ENCODE measurements at regions not wholly inside any gene's neighbourhood (a gene's known extent, or its start where the extent isn't known, plus 50 kb on each side); places are given as distances from the start of the nearest gene placed in this dataset.
"Not testable (repeated sequence)": the region's sequence is repeated elsewhere in the genome, so short reads cannot be mapped to it uniquely, and the experiment has no call there.

DNA sequence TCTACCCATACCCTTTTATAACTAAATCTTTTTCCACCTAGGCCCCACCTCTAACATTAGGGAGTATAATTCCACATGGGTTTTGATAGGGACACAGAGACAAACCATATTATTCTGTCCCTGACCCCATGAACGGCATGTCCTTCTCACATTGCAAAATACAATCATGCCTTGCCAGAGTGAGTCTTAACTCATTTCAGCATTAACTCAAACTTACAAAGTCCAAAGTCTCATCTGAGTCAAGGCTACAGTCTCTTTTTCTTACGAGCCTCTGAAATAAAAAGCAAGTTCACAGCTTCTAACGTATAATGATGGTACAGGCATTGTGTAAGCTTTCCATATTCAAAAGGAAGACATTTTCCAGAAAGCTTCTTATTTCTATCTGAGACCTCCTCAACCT lies 86.1 kb upstream of the TEKT4 start:
- not testable (repeated sequence) for H3K4me1 ChIP-seq (ENCODE audit: control insufficient read depth, insufficient read depth, low read length, poor library complexity, severe bottlenecking); H3K4me3 ChIP-seq (ENCODE audit: extremely low read depth, insufficient read depth, low read length, poor library complexity, severe bottlenecking); H3K36me3 ChIP-seq (ENCODE audit: control insufficient read depth, insufficient read depth, low read length); H3K27ac ChIP-seq (ENCODE audit: low read depth, low read length, severe bottlenecking)
- H3K9me3 ChIP-seq (ENCODE audit: control insufficient read depth, low read length): peaks cover 39% of the 10 kb centered on the region
- 43% methylated on average over 3 of the region's 3 CpGs; no CpG with 5 or more reads in 1 of the 2 experiments for WGBS, 2 experiments (ENCODE audit: insufficient coverage in 2 of 2)

DNA sequence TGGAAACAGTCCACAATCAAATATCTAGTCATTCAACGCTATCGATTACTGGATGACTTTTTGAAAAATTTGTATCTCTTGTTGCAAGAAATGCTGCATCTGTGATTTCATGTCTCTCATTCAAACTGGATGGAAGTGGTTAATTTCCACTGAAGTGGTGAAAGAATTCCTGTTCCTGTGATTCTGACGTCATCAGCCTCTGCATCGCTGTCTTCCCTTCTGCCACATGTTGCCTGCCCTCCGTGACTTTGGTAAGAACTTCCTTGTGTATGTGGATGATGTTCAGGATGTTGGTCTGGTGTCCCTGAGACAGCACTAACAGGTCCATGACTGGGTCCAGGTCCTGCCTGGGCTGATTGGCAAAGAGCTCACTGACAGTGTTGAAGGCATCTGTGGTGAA lies 84.8 kb upstream of the TEKT4 start:
- not testable (repeated sequence) for H3K27ac ChIP-seq (ENCODE audit: low read depth, low read length, severe bottlenecking); H3K36me3 ChIP-seq (ENCODE audit: control insufficient read depth, insufficient read depth, low read length); H3K4me1 ChIP-seq (ENCODE audit: control insufficient read depth, insufficient read depth, low read length, poor library complexity, severe bottlenecking); H3K4me3 ChIP-seq (ENCODE audit: extremely low read depth, insufficient read depth, low read length, poor library complexity, severe bottlenecking)
- peaks cover 39% of the 10 kb centered on the region for H3K9me3 ChIP-seq (ENCODE audit: control insufficient read depth, low read length)
- 56% methylated on average over 3 of the region's 5 CpGs; no CpG with 5 or more reads in 1 of the 2 experiments for WGBS, 2 experiments (ENCODE audit: insufficient coverage in 2 of 2)

DNA sequence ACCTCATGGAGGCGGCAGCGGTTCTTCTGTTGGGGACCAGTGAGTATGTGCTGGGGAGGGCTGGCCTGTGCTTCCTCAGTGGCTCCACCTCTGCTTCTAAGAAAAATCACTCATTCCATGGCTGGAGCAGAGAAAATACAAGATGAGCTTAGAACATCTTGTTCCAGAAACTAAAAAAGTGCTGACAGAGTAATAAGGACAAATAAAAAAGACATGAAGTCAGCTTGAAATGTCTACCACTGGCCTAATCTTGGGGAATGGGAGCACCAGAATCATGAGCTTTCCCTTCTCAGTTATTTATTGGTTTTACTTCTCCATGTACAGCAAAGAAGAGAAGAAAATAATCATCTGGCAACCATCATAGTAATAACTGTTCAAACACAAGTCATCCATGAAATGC lies 81.1 kb upstream of the TEKT4 start:
- 76 to 90% methylated on average over 2 of the region's 2 CpGs for WGBS, 2 experiments (ENCODE audit: insufficient coverage in 2 of 2)
- H3K9me3 ChIP-seq (ENCODE audit: control insufficient read depth, low read length): peaks cover 25% of the 10 kb centered on the region
- H3K36me3 ChIP-seq (ENCODE audit: control insufficient read depth, insufficient read depth, low read length); H3K4me1 ChIP-seq (ENCODE audit: control insufficient read depth, insufficient read depth, low read length, poor library complexity, severe bottlenecking); H3K4me3 ChIP-seq (ENCODE audit: extremely low read depth, insufficient read depth, low read length, poor library complexity, severe bottlenecking); H3K27ac ChIP-seq (ENCODE audit: low read depth, low read length, severe bottlenecking): not testable (repeated sequence)

DNA sequence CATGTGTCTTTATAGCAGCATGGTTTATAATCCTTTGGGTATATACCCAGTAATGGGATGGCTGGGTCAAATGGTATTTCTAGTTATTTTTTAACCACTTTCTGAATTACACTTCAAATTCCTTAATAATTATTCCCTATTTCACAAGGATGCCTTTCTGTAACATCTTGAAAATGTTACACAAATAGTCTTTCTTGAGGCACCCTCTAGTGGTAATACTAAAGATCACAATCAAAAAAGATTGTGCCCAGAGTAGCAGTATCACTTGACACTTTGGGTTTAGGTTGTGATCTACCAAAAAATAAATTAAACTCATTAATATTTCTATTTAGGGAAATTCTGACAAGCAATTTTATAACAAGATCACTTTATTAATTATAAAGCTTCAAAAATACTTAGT lies 74.0 kb upstream of the TEKT4 start:
- not testable (repeated sequence) for H3K36me3 ChIP-seq (ENCODE audit: control insufficient read depth, insufficient read depth, low read length); H3K9me3 ChIP-seq (ENCODE audit: control insufficient read depth, low read length); H3K27ac ChIP-seq (ENCODE audit: low read depth, low read length, severe bottlenecking); H3K4me1 ChIP-seq (ENCODE audit: control insufficient read depth, insufficient read depth, low read length, poor library complexity, severe bottlenecking); H3K4me3 ChIP-seq (ENCODE audit: extremely low read depth, insufficient read depth, low read length, poor library complexity, severe bottlenecking)
